ENCODE measurements at regions not wholly inside any gene's neighbourhood (a gene's known extent, or its start where the extent isn't known, plus 50 kb on each side); places are given as distances from the start of the nearest gene placed in this dataset.

- no peak for DNase-seq (ENCODE audit: low read depth in 3 of 3)
These were observed 455.3 kb upstream of the NAALADL2 start for GRCh38 chr3:174403831-174404230.

GRCh38 chr3:174408310-174408709, 450.8 kb upstream of the NAALADL2 start:
- no peak for DNase-seq (ENCODE audit: low read depth in 3 of 3)

GRCh38 chr3:174409086-174409743, 449.9 kb upstream of the NAALADL2 start:
- DNase-seq (ENCODE audit: low read depth in 3 of 3): no peak

GRCh38 chr3:174413062-174413912, 445.8 kb upstream of the NAALADL2 start:
- DNase-seq (ENCODE audit: low read depth in 3 of 3): no peak

GRCh38 chr3:174414902-174415301, 444.2 kb upstream of the NAALADL2 start:
- no peak for DNase-seq (ENCODE audit: low read depth in 3 of 3)

GRCh38 chr3:174417573-174417972, 441.6 kb upstream of the NAALADL2 start:
- DNase-seq (ENCODE audit: low read depth in 3 of 3): no peak

GRCh38 chr3:174419216-174419615, 439.9 kb upstream of the NAALADL2 start:
- DNase-seq (ENCODE audit: low read depth in 3 of 3): no peak

- DNase-seq (ENCODE audit: low read depth in 3 of 3): no peak
These were observed 435.2 kb upstream of the NAALADL2 start for GRCh38 chr3:174423936-174424335.

- no peak for DNase-seq (ENCODE audit: low read depth in 3 of 3)
These were observed 434.5 kb upstream of the NAALADL2 start for GRCh38 chr3:174424656-174425055.

- no peak for DNase-seq (ENCODE audit: low read depth in 3 of 3)
These were observed 433.7 kb upstream of the NAALADL2 start for GRCh38 chr3:174425422-174425821.

GRCh38 chr3:174430986-174431385, 428.1 kb upstream of the NAALADL2 start:
- no peak for DNase-seq (ENCODE audit: low read depth in 3 of 3)

GRCh38 chr3:174431717-174432116, 427.4 kb upstream of the NAALADL2 start:
- DNase-seq (ENCODE audit: low read depth in 3 of 3): no peak

GRCh38 chr3:174436367-174436766, 422.8 kb upstream of the NAALADL2 start:
- no peak for DNase-seq (ENCODE audit: low read depth in 3 of 3)

GRCh38 chr3:174438501-174439145, 420.5 kb upstream of the NAALADL2 start:
- no peak for DNase-seq (ENCODE audit: low read depth in 3 of 3)

GRCh38 chr3:174439331-174440252, 419.5 kb upstream of the NAALADL2 start:
- DNase-seq (ENCODE audit: low read depth in 3 of 3): no peak

GRCh38 chr3:174440253-174440701, 418.9 kb upstream of the NAALADL2 start:
- DNase-seq (ENCODE audit: low read depth in 3 of 3): no peak

- DNase-seq (ENCODE audit: low read depth in 3 of 3): peak; percentile 17 to 42 (median 27)
These were observed 418.2 kb upstream of the NAALADL2 start for GRCh38 chr3:174440741-174441587.

- no peak for DNase-seq (ENCODE audit: low read depth in 3 of 3)
These were observed 417.4 kb upstream of the NAALADL2 start for GRCh38 chr3:174441588-174442301.

GRCh38 chr3:174442302-174442682, 416.8 kb upstream of the NAALADL2 start:
- no peak for DNase-seq (ENCODE audit: low read depth in 3 of 3)

GRCh38 chr3:174444391-174444790, 414.7 kb upstream of the NAALADL2 start:
- no peak for DNase-seq (ENCODE audit: low read depth in 3 of 3)
